MCF 10A (cell line): ENCODE measurements at regions not wholly inside any gene's neighbourhood (a gene's known extent, or its start where the extent isn't known, plus 50 kb on each side); places are given as distances from the start of the nearest gene placed in this dataset.

ENCODE experiments used
- BruUV-seq: library from RNA; stranded (reverse); fragments of 400-500 nt; replicated peaks from 2 replicates; lab custom pipeline; 2021; lab: Mats Ljungman, UMichigan
- CTCF ChIA-PET: fragments of 300-600 bp; sonication (Branson Sonifier 250); formaldehyde crosslinking; extraction: SDS; loops from one replicate; lab custom pipeline; 2021; ENCODE audit warnings: antibody characterized with exemption, inconsistent platforms; lab: Yijun Ruan, JAX
- POLR2A ChIA-PET: fragments of 300-600, 350-650 bp; sonication (Branson Sonifier 250); formaldehyde crosslinking; extraction: SDS; loops from one replicate; lab custom pipeline; 2020; ENCODE audit warnings: antibody characterized with exemption, inconsistent platforms; lab: Yijun Ruan, JAX
- DNase-seq: peaks from one replicate; pipeline ENCODE4 v3.0.0-alpha.2; 2018; ENCODE audit not compliant: unreplicated experiment
- H3K27ac Mint-ChIP-seq: one replicate; pipeline ENCODE4 v1.8.0; 2022; ENCODE audit warnings: mild to moderate bottlenecking, low read depth, mixed read lengths; ENCODE audit not compliant: unreplicated experiment
- H3K27me3 Mint-ChIP-seq: one replicate; pipeline ENCODE4 v1.8.0; 2022; ENCODE audit warnings: mixed read lengths; ENCODE audit not compliant: insufficient read depth, unreplicated experiment
- H3K36me3 Mint-ChIP-seq: one replicate; pipeline ENCODE4 v1.8.0; 2022; ENCODE audit warnings: mild to moderate bottlenecking, moderate library complexity, mixed read lengths; ENCODE audit not compliant: insufficient read depth, unreplicated experiment
- H3K4me1 Mint-ChIP-seq: one replicate; pipeline ENCODE4 v1.8.0; 2022; ENCODE audit warnings: mixed read lengths; ENCODE audit not compliant: insufficient read depth, unreplicated experiment
- H3K4me3 Mint-ChIP-seq: one replicate; pipeline ENCODE4 v1.8.0; 2022; ENCODE audit warnings: mild to moderate bottlenecking, moderate library complexity, mixed read lengths; ENCODE audit not compliant: unreplicated experiment
- H3K9me3 Mint-ChIP-seq: one replicate; pipeline ENCODE4 v1.8.0; 2022; ENCODE audit warnings: mixed read lengths; ENCODE audit not compliant: unreplicated experiment
- CTCF ChIP-seq: fragments of 200-600 bp; IDR thresholded peaks from one replicate; pipeline ENCODE4 v1.8.0; 2022; ENCODE audit warnings: antibody characterized with exemption, mild to moderate bottlenecking; ENCODE audit not compliant: unreplicated experiment
- intact Hi-C: fragments of 100-400 bp; cut with micrococcal nuclease; formaldehyde crosslinking; loops from 2 replicates; pipeline ENCODE4 v1.14.1; 2022

- no peak overlapping the region for H3K4me3 Mint-ChIP-seq
- no peak for DNase-seq
- no peaks in the 10 kb centered on the region for H3K27me3 Mint-ChIP-seq
- no peak for TF ChIP-seq CTCF
- peaks cover 6% of the 10 kb centered on the region for H3K4me1 Mint-ChIP-seq
- intact Hi-C loops: no loop called here
- peaks cover 35% of the 10 kb centered on the region for H3K36me3 Mint-ChIP-seq
- ChIA-PET CTCF (interaction anchor here (0.6 to 2.2 kb wide), 3 partner anchors 14 to 43 kb away, joined by 3 to 7 read pairs (median 4); no protein-coding TSS in a partner anchor), POLR2A (interaction anchor here (0.7 kb wide), 1 partner anchor 19 kb away, joined by 3 read pairs; no protein-coding TSS in a partner anchor)
- BruUV-seq: no TSS peak
- no peaks in the 10 kb centered on the region for H3K9me3 Mint-ChIP-seq
- H3K27ac Mint-ChIP-seq: no peak overlapping the region
Observed at GRCh38 chr7:66864294-66864693, 56.7 kb upstream of the TMEM248 start.

- Mint-ChIP-seq H3K27me3 (no peaks in the 10 kb centered on the region), H3K4me3 (no peak overlapping the region), H3K27ac (no peak overlapping the region), H3K36me3 (peaks cover 32% of the 10 kb centered on the region), H3K9me3 (no peaks in the 10 kb centered on the region), H3K4me1 (peaks cover 6% of the 10 kb centered on the region)
- no peak for TF ChIP-seq CTCF
- BruUV-seq: no TSS peak
- intact Hi-C loops: no loop called here
- DNase-seq: no peak
- ChIA-PET POLR2A (no interaction called here), CTCF (no interaction called here)
Observed at GRCh38 chr7:66865290-66865864, 55.6 kb upstream of the TMEM248 start.

GRCh38 chr7:66867198-66867790, 53.7 kb upstream of the TMEM248 start:
- POLR2A ChIA-PET: interaction anchor here (0.7 kb wide), 1 partner anchor 104 kb away, joined by 3 read pairs; no protein-coding TSS in a partner anchor
- Mint-ChIP-seq H3K4me3 (no peak overlapping the region), H3K36me3 (peaks cover 22% of the 10 kb centered on the region), H3K27me3 (no peaks in the 10 kb centered on the region), H3K9me3 (no peaks in the 10 kb centered on the region), H3K4me1 (peaks cover 22% of the 10 kb centered on the region), H3K27ac (no peak overlapping the region)
- intact Hi-C loops: no loop called here
- no peak for DNase-seq
- no peak for TF ChIP-seq CTCF
- no TSS peak for BruUV-seq
- CTCF ChIA-PET: no interaction called here

- POLR2A ChIA-PET: interaction anchor here (1.1 kb wide), 1 partner anchor 25 kb away, joined by 4 read pairs; no protein-coding TSS in a partner anchor
- Mint-ChIP-seq H3K9me3 (no peaks in the 10 kb centered on the region), H3K36me3 (peaks cover 10% of the 10 kb centered on the region), H3K27me3 (no peaks in the 10 kb centered on the region), H3K4me1 (peaks cover 22% of the 10 kb centered on the region), H3K4me3 (no peak overlapping the region), H3K27ac (no peak overlapping the region)
- BruUV-seq: no TSS peak
- DNase-seq: no peak
- TF ChIP-seq CTCF: no peak
- CTCF ChIA-PET: interaction anchor here (0.6 to 1.3 kb wide), 5 partner anchors 9 to 171 kb away, joined by 3 to 4 read pairs (median 3); no protein-coding TSS in a partner anchor
- intact Hi-C loops: no loop called here
Observed at GRCh38 chr7:66869660-66870450, 51.2 kb upstream of the TMEM248 start.
